GM12875 (cell line): ENCODE measurements at regions not wholly inside any gene's neighbourhood (a gene's known extent, or its start where the extent isn't known, plus 50 kb on each side); places are given as distances from the start of the nearest gene placed in this dataset.

Experiments used
- H3K4me3 ChIP-seq: one replicate; pipeline ENCODE4 v1.5.1; 2011; ENCODE audit warnings: low read depth, low read length, control low read depth
- TF ChIP-seq, protein P1 (sequence below): IDR thresholded peaks from 2 replicates; pipeline ENCODE4 v1.5.1; 2011; ENCODE audit warnings: low read depth, mild to moderate bottlenecking, control low read depth, inconsistent platforms, low read length, moderate library complexity, borderline replicate concordance; ENCODE audit not compliant: insufficient read depth

- TF ChIP-seq, protein P1, sequence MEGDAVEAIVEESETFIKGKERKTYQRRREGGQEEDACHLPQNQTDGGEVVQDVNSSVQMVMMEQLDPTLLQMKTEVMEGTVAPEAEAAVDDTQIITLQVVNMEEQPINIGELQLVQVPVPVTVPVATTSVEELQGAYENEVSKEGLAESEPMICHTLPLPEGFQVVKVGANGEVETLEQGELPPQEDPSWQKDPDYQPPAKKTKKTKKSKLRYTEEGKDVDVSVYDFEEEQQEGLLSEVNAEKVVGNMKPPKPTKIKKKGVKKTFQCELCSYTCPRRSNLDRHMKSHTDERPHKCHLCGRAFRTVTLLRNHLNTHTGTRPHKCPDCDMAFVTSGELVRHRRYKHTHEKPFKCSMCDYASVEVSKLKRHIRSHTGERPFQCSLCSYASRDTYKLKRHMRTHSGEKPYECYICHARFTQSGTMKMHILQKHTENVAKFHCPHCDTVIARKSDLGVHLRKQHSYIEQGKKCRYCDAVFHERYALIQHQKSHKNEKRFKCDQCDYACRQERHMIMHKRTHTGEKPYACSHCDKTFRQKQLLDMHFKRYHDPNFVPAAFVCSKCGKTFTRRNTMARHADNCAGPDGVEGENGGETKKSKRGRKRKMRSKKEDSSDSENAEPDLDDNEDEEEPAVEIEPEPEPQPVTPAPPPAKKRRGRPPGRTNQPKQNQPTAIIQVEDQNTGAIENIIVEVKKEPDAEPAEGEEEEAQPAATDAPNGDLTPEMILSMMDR = no peak
- H3K4me3 ChIP-seq = no peak overlapping the region
Observed at GRCh38 chr12:24591079-24591626, 357.7 kb downstream of the BCAT1 start.

GRCh38 chr12:24586293-24586692 lies 362.6 kb downstream of the BCAT1 start:
- H3K4me3 ChIP-seq = no peak overlapping the region
- TF ChIP-seq, protein P1 = no peak

DNA sequence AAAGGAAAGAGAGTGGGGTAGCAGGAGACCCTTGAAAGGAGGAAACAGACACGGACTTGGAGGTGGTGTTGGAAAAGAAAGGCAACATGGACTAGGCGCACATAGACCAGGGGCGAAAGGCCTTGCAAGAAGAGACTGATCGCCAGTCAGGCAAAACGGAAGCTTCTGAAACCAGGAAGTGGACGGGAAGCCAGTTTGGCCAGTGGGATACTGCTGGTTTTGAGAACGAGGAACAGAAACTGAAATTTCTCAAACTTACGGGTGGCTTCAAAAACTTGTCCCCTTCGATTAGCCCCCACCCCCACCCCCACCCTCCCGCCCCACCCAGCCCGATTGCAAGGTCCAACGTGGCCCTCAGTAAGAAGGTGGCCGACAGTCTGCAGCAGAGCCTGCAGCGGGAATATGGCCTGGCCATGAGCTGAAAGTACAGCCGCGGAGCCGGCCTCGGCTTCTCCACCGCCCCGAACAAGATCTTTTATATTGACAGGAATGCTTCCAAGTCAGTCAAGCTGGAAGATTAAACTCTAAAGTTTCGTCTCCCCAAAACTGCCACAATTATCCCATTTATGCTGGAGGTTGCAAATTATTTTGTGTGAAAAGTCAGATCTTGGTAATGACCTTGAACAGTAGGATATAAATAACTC lies 364.7 kb downstream of the BCAT1 start:
- H3K4me3 ChIP-seq = no peak overlapping the region
- TF ChIP-seq, protein P1 = no peak

GRCh38 chr12:24582954-24583601 lies 365.8 kb downstream of the BCAT1 start:
- TF ChIP-seq, protein P1 = no peak
- no peak overlapping the region for H3K4me3 ChIP-seq

DNA sequence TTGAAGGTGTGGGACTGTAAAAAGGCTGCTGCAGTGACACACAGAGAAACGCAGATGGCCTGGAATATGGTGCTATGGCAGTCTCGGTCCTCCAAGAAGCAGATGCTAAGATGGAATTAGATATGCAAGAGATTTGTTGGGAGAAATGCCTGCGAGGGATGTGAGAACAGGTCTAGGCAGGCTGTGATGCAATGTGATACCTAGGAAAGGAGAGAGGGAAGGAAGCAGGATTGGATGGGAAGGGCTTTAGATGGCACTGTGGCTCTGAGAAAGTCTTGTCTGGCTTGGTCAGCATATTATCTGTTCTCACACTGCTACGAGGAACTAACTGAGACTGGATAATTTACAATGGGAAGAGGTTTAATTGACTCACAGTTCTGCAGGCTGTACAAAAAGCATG lies 374.4 kb downstream of the BCAT1 start:
- no peak overlapping the region for H3K4me3 ChIP-seq
- TF ChIP-seq, protein P1 = no peak

- H3K4me3 ChIP-seq = no peak overlapping the region
- TF ChIP-seq, protein P1 = no peak
Observed at GRCh38 chr12:24573621-24574020, 375.3 kb downstream of the BCAT1 start.

DNA sequence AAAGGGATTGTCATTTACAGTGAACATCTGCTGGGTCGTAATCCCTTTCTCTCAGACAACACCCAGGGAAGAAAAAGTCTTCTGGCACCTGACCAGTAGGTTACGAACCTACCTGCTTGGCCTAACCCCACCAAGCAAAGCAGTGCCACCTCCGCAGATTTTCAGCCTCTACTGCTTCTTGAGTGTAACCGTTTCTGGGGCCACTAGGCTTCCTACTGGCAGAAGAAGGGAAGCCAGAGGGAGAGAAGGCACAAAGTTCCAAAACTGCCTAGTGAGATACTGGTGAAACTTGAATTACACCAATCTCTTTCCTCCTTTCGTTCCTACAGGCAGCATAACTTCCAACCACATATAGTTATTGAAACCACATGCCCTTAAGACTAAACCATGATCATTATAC lies 383.6 kb downstream of the BCAT1 start:
- TF ChIP-seq, protein P1 = no peak
- H3K4me3 ChIP-seq = no peak overlapping the region
